CD4-positive, alpha-beta T cell treated with Interleukin-17A for 4 hours (primary cell): ENCODE measurements at regions not wholly inside any gene's neighbourhood (a gene's known extent, or its start where the extent isn't known, plus 50 kb on each side); places are given as distances from the start of the nearest gene placed in this dataset.

ENCODE experiments used
- DNase-seq: peaks from one replicate; pipeline ENCODE4 v3.0.0-alpha.2; 2020; ENCODE audit warnings: mixed read lengths

DNA sequence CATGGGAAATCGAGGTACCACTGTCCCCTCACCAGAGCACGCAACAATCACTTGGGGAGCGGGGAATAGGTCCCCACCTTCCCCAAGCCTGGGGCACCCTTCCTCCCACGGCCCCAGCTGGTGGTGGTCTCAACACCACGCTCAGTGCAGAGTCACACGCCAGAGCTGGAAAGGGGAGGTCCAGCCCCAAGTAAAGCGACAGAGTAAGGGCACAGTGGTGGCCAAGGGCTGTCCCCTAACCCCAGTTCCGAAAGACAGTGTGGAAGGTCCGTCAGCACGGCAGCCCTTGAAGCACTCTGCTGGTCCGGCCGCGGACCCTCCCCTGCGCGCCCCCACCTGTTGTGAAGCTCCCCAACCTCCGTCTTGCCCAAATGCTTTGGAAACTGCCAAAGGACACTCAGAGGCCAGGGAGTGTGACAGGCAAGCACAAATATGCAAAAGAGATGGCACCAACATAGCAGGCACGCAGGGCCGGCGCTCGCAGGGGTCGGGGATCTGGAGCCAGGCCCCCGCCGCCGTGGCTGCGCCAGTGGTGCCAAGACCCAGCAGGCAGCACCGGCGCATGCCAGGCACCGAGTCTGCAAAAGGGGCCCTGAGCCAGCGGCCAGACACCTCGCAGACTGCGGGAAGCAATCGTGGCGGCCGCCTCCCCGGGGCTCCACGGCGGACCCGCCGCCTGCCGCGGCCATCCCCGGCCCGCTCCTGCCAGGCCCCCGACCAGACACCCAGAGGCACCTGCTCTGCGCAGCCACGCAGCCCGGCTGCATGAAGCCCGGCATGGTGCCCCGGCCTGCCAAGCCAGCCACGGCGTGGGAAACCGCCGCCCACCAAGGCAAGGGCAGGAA lies 51.6 kb upstream of the SRRM3 start:
- DNase-seq: peak; percentile 27
